ENCODE measurements at regions not wholly inside any gene's neighbourhood (a gene's known extent, or its start where the extent isn't known, plus 50 kb on each side); places are given as distances from the start of the nearest gene placed in this dataset.

DNA sequence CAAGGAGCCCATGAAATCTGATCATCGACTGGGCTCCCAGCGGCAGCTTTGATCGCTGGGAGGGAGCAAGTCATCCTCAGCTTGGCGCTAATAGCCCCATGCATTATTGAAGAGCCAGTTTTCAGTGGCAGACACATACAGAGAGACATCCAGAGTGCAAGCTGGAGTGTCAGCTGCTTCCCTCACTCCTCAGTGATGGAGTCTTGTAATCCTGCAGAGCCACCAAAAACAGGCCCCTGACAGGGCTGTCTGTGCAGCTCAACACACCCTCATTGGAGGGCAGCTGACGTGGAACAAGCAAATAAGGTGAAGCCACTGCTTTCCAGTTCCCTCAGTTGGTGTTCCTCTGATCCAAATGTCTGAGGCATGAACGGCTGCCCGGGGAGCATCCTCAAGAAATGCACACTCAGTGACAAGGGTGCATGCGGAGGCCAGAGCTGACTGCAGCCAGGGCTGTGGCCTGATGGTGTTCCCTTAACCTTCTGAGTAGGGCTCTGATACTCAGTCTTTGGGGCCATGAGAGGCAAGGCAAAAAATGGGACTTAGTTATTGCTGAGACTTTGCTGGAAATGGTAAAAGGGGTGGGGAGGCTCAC lies 97.4 kb downstream of the RHOB start:
- H3K4me1 Mint-ChIP-seq, result no peaks in the 10 kb centered on the region
- no peaks in the 10 kb centered on the region for H4K20me1 ChIP-seq (ENCODE audit: insufficient read depth, low read length)
- H3K27ac ChIP-seq (ENCODE audit: low read depth in 1 of 2, low read length in 2 of 2), result no peak overlapping the region
- H3K36me3 Mint-ChIP-seq, result no peaks in the 10 kb centered on the region
- H3K4me2 ChIP-seq (replicated peaks; ENCODE audit: extremely low read depth, low read length, poor library complexity, severe bottlenecking), result no peak overlapping the region
- no peaks in the 10 kb centered on the region for H3K79me2 ChIP-seq (ENCODE audit: insufficient read depth, low read length)
- peaks cover 0 to 10% (median 3%) of the 10 kb centered on the region in 7 donors for H3K9me3 Mint-ChIP-seq
- TF ChIP-seq, protein P1, sequence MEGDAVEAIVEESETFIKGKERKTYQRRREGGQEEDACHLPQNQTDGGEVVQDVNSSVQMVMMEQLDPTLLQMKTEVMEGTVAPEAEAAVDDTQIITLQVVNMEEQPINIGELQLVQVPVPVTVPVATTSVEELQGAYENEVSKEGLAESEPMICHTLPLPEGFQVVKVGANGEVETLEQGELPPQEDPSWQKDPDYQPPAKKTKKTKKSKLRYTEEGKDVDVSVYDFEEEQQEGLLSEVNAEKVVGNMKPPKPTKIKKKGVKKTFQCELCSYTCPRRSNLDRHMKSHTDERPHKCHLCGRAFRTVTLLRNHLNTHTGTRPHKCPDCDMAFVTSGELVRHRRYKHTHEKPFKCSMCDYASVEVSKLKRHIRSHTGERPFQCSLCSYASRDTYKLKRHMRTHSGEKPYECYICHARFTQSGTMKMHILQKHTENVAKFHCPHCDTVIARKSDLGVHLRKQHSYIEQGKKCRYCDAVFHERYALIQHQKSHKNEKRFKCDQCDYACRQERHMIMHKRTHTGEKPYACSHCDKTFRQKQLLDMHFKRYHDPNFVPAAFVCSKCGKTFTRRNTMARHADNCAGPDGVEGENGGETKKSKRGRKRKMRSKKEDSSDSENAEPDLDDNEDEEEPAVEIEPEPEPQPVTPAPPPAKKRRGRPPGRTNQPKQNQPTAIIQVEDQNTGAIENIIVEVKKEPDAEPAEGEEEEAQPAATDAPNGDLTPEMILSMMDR (IDR thresholded peaks at IDR 0.05), result no peak
- no peak overlapping the region for H3K27ac Mint-ChIP-seq
- no peak overlapping the region for H3K4me3 ChIP-seq (replicated peaks in 1 of 3; ENCODE audit: low read depth in 2 of 3, low read length in 3 of 3)
- 95% methylated on average over 7 of the region's 8 CpGs for WGBS (ENCODE audit: insufficient coverage)
- no peaks in the 10 kb centered on the region for H3K4me1 ChIP-seq (ENCODE audit: control insufficient read depth in 1 of 2, insufficient read depth in 2 of 2, low read length in 2 of 2)
- H3K36me3 ChIP-seq (replicated peaks in 1 of 2; ENCODE audit: control insufficient read depth in 1 of 2, insufficient read depth in 2 of 2, low read length in 2 of 2), result no peaks in the 10 kb centered on the region
- intact Hi-C loops (cut with micrococcal nuclease), result no loop called here
- DNase-seq, result no peak
- H3K4me3 Mint-ChIP-seq, result no peak overlapping the region
- no peak overlapping the region for H2AFZ ChIP-seq (ENCODE audit: insufficient read depth, low read depth, low read length, poor library complexity, severe bottlenecking)
- H3K27me3 ChIP-seq (ENCODE audit: control insufficient read depth in 2 of 2, insufficient read depth in 2 of 2, low read length in 2 of 2), result no peaks in the 10 kb centered on the region
- H3K9me3 ChIP-seq (replicated peaks in 1 of 2; ENCODE audit: control insufficient read depth in 1 of 2, insufficient read depth in 1 of 2, low read length in 2 of 2), result peaks cover 0 to 4% of the 10 kb centered on the region in 2 donors
- peaks cover 2 to 4% (median 3%) of the 10 kb centered on the region in 3 donors for H3K27me3 Mint-ChIP-seq (ENCODE audit: low read depth in 3 of 3)
- no peak overlapping the region for H3K9ac ChIP-seq (ENCODE audit: insufficient read depth, low read length, poor library complexity, severe bottlenecking)

DNA sequence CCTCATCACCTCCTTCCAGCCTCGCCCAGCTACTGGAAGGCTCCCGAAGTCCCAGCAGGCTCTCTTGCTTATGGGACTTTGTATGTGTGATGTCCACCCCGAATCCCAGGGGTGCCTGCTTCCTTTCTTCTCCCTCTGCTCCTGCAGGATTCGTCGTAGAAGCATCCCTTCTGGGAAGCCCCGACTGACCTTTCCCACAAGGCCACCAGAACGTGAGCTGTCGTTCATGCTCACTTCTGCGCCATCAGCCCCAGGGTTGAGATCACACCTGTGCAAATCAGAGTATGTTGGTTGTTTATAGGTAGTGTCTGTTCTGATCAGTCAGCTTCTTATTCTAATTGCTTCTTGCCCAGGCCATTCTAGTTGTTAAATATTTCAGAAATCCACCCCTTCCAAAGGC lies 101.8 kb downstream of the HS1BP3 start:
- 82% methylated on average over 3 of the region's 9 CpGs for WGBS (ENCODE audit: insufficient coverage)

More for the DNA sequence above, 101.8 kb downstream of the HS1BP3 start:
- no peaks in the 10 kb centered on the region for H3K27me3 ChIP-seq (ENCODE audit: control insufficient read depth in 2 of 2, insufficient read depth in 2 of 2, low read length in 2 of 2)
- Mint-ChIP-seq H3K27me3 (ENCODE audit: low read depth in 3 of 3) (peaks cover 0 to 4% (median 3%) of the 10 kb centered on the region in 3 donors), H3K27ac (no peak overlapping the region), H3K9me3 (peaks cover 0 to 10% (median 3%) of the 10 kb centered on the region in 7 donors), H3K4me1 (no peaks in the 10 kb centered on the region), H3K36me3 (no peaks in the 10 kb centered on the region), H3K4me3 (no peak overlapping the region)
- TF ChIP-seq, protein P1 (IDR thresholded peaks at IDR 0.05), result no peak
- H3K4me3 ChIP-seq (replicated peaks in 1 of 3; ENCODE audit: low read depth in 2 of 3, low read length in 3 of 3), result no peak overlapping the region
- H3K9ac ChIP-seq (ENCODE audit: insufficient read depth, low read length, poor library complexity, severe bottlenecking), result no peak overlapping the region
- H4K20me1 ChIP-seq (ENCODE audit: insufficient read depth, low read length), result no peaks in the 10 kb centered on the region
- no peak overlapping the region for H3K27ac ChIP-seq (ENCODE audit: low read depth in 1 of 2, low read length in 2 of 2)
- DNase-seq, result no peak
- intact Hi-C loops (cut with micrococcal nuclease), result no loop called here
- no peaks in the 10 kb centered on the region for H3K79me2 ChIP-seq (ENCODE audit: insufficient read depth, low read length)
- H3K4me2 ChIP-seq (replicated peaks; ENCODE audit: extremely low read depth, low read length, poor library complexity, severe bottlenecking), result no peak overlapping the region
- H3K4me1 ChIP-seq (ENCODE audit: control insufficient read depth in 1 of 2, insufficient read depth in 2 of 2, low read length in 2 of 2), result no peaks in the 10 kb centered on the region
- peaks cover 0 to 4% of the 10 kb centered on the region in 2 donors for H3K9me3 ChIP-seq (replicated peaks in 1 of 2; ENCODE audit: control insufficient read depth in 1 of 2, insufficient read depth in 1 of 2, low read length in 2 of 2)
- H2AFZ ChIP-seq (ENCODE audit: insufficient read depth, low read depth, low read length, poor library complexity, severe bottlenecking), result no peak overlapping the region
- H3K36me3 ChIP-seq (replicated peaks in 1 of 2; ENCODE audit: control insufficient read depth in 1 of 2, insufficient read depth in 2 of 2, low read length in 2 of 2), result no peaks in the 10 kb centered on the region
